GM18505 (cell line): ENCODE measurements at regions not wholly inside any gene's neighbourhood (a gene's known extent, or its start where the extent isn't known, plus 50 kb on each side); places are given as distances from the start of the nearest gene placed in this dataset.

ENCODE experiments used
- ATAC-seq: cut with Tn5 transposase; IDR thresholded peaks from one replicate; pipeline ENCODE4 v1.9.1; 2021; ENCODE audit not compliant: unreplicated experiment
- POLR2A ChIP-seq: IDR thresholded peaks from 4 replicates; pipeline ENCODE4 v1.6.1; 2011; ENCODE audit warnings: borderline replicate concordance; ENCODE audit not compliant: insufficient read depth, insufficient read length; ENCODE audit errors: extremely low read depth

DNA sequence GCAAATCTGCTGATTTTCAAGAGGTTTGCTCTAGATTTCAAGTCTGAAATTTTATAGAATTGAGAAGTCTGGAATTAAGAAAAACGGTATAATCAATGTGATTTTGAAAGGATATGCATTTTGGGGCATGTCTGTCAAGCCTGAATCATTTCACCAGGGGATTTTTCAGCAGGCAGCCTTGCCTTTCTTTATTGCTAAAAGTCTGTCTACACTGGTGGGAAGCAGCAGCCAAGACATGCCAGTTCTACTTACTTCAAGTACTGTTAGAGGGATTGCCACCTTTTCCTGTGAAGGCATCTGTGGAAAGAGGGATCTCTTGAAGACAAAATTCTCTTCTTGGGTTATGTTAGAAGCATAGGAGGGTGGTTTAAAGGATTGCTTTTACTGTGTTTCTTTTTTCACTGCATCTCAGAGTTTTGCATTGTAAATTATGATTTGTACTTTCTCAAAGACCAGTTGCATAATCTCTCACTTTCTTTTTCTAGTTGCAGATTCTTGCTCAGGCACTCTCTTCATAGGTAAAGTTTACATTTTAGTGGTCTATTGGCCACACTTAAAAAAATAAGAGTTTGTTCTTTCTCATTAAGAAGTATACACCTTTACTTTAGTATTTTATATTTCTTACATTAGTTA is 837.0 kb downstream of the GALC start:
- no peak for TF ChIP-seq POLR2A
- ATAC-seq = no peak

GRCh38 chr14:87153901-87154300 is 839.1 kb downstream of the GALC start:
- no peak for TF ChIP-seq POLR2A
- ATAC-seq = no peak

- TF ChIP-seq POLR2A = no peak
- no peak for ATAC-seq
These were observed 839.6 kb downstream of the GALC start for GRCh38 chr14:87153391-87153790.

DNA sequence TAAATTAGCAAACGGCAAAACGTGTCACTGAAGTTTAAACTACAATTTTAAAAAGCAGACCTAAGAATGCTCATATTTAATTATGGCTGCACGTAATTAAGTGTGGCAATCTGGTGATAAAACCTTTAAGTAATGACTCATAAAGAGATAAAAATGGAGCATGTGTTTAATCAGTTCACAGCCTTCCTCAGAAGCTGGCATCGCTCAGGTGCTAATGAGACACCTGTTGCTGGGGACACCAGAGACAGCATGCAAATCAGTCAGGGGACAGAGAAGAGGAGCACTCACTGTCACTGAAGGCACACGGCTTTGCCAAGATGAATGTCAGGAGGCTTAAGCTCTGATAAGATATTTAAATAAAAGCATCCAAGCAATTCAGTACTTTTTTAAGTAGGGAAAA is 840.3 kb downstream of the GALC start:
- no peak for ATAC-seq
- TF ChIP-seq POLR2A = no peak

DNA sequence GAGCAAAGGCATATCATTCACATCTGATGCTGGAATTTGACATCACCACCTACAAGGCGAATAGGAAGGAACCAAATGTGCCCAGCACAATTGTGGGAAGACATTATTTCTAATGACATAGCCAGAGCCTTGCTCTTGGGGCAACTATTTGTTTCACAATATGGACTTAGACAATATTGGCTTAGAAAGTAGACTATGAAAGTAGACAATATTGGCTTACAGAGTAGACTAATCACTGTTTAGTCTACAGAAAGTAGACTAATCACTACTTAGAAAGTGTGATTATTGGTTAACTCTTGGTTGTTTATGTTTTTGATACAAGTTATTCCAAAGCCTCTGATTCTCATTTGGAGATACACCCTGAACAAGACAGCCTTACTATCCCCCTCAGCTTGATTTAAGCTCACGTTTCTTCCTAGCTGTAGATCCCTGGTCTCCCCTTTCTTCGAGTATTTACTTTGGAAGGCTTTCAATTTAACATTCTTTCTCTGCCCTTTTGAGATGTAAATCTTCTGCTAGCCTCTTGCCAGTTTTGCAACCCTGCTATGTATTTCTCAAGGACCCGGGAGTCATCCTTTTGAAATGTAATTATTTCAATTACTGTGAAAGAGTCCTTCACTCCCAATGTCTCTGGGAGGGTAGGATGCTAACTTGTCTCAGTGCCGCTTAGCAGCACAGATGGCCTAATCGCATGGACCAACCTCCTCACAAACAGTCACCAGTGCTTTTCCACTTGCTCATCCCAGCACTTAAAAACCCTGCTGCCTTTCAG is 843.2 kb downstream of the GALC start:
- no peak for TF ChIP-seq POLR2A
- no peak for ATAC-seq

GRCh38 chr14:87148655-87149054 is 844.3 kb downstream of the GALC start:
- no peak for ATAC-seq
- no peak for TF ChIP-seq POLR2A

- ATAC-seq = no peak
- no peak for TF ChIP-seq POLR2A
These were observed 850.3 kb downstream of the GALC start for GRCh38 chr14:87142551-87143211.

- no peak for ATAC-seq
- no peak for TF ChIP-seq POLR2A
These were observed 851.2 kb downstream of the GALC start for GRCh38 chr14:87141801-87142200.

DNA sequence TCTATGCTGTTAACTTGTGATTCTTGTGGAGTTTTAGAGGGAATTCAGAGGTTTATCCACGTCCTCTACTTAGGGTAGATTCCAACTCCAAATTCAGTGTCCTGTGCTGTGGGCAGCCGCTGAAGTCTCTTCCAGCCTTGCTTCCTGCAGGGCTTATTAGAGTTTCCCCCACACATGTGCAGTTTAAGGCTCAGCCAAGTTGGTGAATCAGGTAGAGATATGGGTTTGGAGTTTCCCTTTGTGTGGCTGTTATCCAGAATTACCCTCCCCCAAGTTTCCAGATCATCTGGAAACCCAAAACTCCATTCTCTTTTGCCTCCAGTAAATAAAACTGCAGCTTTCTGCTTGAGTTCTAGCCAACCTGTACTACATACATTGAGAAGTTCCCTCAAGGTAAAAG is 853.7 kb downstream of the GALC start:
- no peak for TF ChIP-seq POLR2A
- ATAC-seq = no peak

- TF ChIP-seq POLR2A = no peak
- no peak for ATAC-seq
These were observed 859.7 kb downstream of the GALC start for GRCh38 chr14:87133073-87133801.

GRCh38 chr14:87131879-87132278 is 861.1 kb downstream of the GALC start:
- ATAC-seq = no peak
- TF ChIP-seq POLR2A = no peak

- TF ChIP-seq POLR2A = no peak
- ATAC-seq = no peak
These were observed 870.8 kb downstream of the GALC start for GRCh38 chr14:87122166-87122565.

- no peak for ATAC-seq
- no peak for TF ChIP-seq POLR2A
These were observed 871.3 kb downstream of the GALC start for GRCh38 chr14:87121716-87122115.
